ENCODE measurements at regions not wholly inside any gene's neighbourhood (a gene's known extent, or its start where the extent isn't known, plus 50 kb on each side); places are given as distances from the start of the nearest gene placed in this dataset.

DNA sequence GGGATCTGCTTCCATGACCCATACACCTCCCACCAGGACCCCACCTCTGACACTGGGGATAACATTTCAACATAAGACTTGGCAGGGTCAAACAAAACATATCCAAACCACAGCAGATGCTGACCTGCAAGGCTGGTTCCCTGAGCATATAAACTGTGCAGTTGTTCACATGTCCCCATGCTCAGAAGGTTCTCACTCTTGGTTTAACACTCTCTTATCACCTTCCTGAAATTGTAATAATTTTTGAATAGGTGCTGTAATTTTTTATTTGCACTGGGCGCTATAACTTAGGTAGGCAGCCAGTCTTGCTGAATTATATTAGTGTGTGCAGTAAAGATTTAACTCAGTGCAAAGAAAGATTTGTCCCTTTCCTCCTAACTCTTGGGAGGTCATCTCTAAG is 824.8 kb upstream of the SOX9 start:
- no peak for DNase-seq

DNA sequence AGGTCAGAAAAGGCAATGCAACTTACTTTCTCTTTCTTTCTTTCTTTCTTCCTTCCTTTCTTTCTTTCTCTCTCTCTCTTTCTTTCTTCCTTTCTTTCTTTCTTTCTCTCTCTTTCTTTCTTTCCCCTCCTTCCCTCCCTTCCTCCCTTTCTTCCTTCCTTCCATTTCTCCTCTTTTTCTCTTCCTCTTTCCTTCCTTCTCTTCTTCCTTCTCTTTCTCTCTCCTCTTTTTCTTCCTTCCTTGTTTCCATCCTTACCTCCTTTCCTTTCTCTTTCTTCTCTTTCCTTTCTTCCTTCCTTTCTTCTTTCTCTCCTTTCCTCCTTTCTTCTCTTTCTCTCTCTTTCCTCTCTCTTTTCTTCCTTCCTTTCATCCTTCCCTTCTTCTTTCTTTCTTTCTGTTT is 819.8 kb upstream of the SOX9 start:
- no peak for DNase-seq

DNA sequence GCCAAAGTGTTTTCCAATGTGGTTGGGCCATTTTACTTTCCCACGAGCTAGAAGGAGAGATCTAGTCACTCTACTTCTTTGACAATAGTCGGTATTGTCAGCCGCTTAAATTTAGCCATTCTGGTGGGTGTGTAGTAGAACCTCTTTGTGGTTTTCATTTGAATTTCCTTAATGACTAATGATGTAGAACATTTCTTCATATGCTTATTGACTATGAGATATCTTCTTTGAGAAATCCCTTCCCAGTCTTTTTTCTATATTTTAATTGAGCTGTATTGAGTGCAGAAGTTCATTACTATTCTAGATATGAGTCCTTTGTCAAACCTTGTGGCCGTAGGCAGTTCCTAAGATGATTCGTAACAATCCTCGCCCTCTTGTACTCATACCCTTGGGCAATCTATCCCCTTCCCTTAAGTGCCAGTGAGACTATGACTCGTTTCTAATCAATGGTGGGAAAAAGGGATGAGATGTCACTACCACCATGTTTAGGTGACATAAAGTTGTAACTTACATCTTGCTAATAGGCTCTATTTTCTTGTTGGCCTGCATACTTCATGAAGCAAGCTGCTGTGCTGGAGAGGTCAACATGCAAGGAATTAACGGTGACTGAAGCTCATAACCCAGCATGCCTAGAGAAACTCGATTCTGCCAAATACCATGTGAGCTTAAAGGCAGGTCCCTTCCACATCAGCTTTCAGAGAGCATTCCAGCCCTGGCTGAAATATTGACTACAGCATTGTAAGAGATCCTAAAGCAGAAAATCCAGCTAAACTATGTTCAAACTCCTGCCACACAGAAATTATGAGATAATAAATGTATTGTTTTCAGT is 817.9 kb upstream of the SOX9 start:
- DNase-seq: no peak

DNA sequence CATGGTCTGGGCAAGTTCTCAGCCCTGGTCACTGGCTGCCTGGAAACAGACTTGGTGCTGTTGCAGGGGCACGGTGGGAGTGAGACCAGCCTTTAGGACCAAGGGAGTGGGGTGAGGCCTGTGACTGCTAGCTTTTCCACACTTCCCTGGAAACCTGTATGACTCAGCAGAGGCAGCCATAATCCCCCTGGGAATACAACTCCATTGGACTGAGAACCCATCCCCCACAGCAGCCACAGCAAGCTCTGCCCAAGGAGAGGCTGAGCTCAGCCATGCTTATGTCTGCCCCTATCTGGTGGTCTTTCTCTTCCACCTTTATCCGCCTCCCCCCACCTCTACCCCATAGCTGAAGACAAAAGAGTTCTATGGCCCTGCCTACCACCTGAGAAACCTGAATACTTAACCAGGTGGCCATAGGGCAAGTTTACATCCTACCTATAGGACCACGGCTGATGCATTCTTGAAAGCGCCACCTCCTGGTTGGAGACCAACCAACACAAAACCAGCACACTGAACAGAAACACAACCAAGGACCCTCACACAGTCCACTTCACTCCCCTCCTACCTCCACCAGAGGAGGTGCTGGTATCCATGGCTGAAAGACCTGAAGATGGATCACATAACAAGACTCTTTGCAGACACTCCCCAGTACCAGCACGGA is 816.2 kb upstream of the SOX9 start:
- no peak for DNase-seq

DNA sequence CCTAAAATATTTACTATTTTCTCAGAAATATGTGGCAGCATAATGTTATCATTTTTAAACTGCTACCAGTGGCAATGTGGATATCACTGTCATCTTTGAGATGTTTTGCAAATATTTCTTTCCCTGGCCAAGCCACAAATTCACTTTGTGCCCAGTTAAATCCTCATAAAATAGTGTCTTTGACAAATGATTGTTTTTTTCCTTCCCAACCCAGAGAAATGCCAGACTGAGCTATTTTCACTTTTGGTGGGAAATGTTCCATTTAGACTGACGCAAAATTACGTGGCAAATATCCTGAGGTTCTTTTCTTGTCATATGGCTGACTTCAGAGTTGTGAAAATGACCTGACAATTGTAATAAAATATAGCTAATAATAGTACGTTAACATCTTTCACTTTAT is 807.0 kb upstream of the SOX9 start:
- no peak for DNase-seq

GRCh38 chr17:71315568-71315967 is 805.3 kb upstream of the SOX9 start:
- DNase-seq: no peak

- DNase-seq: no peak
Observed at GRCh38 chr17:71316176-71316897, 804.5 kb upstream of the SOX9 start.

GRCh38 chr17:71320009-71320796 is 800.6 kb upstream of the SOX9 start:
- DNase-seq: no peak

- DNase-seq: no peak
Observed at GRCh38 chr17:71325117-71325516, 795.7 kb upstream of the SOX9 start.

DNA sequence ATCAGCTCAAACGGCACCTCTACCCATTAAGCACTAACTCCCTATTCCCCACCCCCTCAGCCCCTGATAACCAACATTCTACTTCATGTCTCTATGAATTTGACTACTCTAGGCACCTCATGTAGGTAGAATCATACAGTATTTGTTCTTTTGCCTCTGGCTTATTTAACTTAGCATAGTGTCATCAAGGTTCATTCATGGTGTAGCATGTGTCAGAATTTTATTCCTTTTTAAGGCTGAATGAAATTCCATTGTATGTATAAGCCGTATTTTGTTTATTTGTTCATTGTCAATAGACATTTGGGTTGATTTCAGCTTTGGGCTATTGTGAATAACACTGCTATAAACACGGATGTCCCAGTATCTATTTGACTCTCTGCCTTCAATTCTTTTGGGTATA is 794.9 kb upstream of the SOX9 start:
- DNase-seq: no peak

GRCh38 chr17:71327376-71328059 is 793.3 kb upstream of the SOX9 start:
- no peak for DNase-seq

DNA sequence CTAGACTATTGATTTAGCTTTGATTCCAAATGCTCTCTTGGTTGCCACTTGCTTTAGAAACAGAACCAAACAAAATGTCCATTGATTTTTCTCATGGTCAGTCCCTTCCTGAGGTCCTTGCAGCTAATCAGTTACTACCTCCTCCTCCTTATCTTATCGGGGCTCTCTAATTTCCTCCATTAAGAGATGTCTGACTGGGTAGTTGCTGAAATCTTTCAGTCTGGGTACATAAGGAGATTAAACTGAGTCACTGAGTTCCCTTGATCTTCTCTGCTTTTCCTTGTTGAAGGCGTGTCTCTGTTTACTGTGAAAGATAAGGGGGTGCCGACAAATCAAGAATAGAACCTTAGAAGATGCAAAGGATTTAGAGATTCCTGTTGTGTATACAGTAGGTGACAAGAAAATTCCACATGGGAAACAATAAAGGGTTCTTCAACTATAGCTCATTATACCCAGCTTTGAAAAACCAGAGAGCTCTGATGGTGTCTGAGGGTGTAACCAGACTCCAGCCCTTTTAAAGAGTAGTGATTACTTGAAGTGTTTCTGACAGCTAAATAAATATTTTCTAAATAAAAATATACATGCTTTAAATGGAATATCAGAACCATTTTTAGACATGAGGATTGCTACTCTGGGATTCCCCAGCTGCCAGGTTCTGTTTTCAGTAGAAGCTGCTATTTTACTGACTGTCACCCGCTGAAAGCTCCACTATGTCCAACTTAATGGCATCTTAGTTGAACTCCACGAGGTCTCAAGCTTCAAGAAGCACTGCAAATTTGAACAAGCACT is 791.3 kb upstream of the SOX9 start:
- DNase-seq: no peak

DNA sequence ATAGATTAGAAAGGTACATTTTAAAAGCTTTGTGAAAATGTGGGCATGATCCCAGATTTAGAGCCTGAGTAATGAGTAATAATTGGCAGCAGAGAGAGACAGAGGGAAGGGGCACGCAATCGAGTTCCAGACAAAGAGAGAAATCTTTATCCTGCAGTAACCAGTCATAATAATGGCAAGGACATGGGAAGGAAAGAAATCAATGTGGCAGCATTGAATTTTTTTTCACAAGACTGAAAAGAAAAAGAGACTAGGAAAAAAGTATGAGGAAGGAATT is 790.8 kb upstream of the SOX9 start:
- no peak for DNase-seq

DNA sequence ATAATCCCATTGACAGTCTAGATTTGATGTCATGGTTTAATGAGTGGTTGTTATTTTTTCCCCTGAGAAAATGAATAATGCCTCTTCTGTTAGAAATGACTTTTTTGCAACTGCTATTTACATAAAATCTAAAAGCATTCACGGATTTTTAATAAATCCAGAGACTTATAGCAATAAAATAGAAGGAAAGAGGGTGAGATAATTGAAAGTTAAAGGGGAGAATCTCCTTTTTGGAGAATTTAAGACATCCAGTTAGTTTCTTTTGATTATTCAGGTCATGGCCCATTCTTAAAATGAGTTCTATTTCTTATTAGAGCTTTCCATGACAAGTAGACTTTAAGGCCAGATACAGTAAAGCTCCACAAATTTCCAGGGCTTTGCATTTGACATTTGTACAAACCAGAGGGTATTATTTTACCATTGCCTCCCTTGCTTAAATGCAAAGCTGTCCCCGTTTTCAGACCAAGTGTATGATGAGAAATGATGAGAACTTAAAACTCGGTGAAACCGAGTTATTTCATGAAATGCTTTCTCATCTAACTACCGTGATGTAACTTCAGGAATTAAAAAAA is 789.0 kb upstream of the SOX9 start:
- no peak for DNase-seq

GRCh38 chr17:71334048-71334751 is 786.6 kb upstream of the SOX9 start:
- DNase-seq: no peak

DNA sequence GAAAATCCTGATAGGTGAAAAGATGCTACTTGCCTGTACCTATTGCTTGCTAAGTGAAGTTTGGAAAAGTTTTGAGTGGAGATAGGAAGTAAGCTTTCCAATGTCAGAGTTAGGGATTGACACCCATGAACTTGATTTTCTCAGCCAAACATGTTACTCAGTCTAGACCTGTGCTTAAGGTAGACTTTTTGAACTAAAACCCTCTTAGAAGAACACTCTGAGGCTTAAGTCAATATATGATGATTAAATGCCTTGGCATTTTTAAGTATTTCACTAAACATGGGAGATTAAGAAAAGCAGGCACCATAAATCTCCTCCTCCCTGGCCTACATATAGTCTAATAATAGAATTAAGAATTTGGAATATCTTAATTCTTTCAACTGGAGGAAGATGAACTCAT is 785.6 kb upstream of the SOX9 start:
- no peak for DNase-seq

GRCh38 chr17:71337938-71338337 is 782.9 kb upstream of the SOX9 start:
- peak in 1 of 4 experiments; percentile 2 for DNase-seq

GRCh38 chr17:71338396-71338795 is 782.4 kb upstream of the SOX9 start:
- peak in 1 of 4 experiments; percentile 0 for DNase-seq

DNA sequence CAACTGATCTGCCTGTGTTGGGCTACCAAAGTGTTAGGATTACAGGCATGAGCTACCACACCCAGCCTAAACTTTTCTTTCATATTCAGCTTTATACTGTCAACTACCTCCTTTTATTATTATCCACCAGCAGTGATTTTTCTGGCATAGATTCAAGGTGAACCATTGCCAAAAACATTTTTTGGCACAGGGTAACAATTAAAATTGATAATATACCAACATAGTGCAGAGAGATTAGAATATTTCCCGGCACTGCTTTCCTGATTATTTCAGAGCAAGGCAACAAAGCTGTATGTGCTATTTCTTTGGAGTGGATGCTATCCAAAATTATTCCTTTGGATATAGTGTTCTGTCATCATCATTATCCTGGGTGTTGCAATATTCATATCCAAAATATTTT is 781.6 kb upstream of the SOX9 start:
- DNase-seq: no peak

DNA sequence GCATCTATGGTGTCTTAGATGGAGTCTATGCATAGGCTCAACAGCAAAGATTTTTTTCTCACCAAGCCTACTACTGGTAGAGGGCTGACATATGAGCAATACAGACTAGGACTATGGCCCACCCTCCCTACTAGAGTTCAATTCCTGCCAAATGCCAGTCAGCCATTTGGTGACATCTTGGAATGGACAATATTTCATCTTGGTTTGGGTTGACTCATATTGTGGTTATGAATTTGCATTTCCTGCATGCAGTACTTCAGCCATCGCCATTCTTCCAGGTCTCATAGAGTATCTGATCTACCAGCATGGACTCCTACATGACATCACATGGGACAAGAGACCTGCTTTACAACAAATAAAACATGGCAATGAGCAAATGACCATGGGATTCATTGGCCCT is 778.1 kb upstream of the SOX9 start:
- DNase-seq: no peak
